OCI-LY7 (cell line): ENCODE measurements at regions not wholly inside any gene's neighbourhood (a gene's known extent, or its start where the extent isn't known, plus 50 kb on each side); places are given as distances from the start of the nearest gene placed in this dataset.
A peak's percentile ranks its signal among the peaks of the same experiment; 100 is the strongest.

ENCODE experiments used
- BruUV-seq: library from RNA; stranded (reverse); fragments of 400-500 nt; replicated peaks from 2 replicates; lab custom pipeline; 2021; lab: Mats Ljungman, UMichigan
- CTCF ChIA-PET: fragments of 300-600 bp; sonication (Branson Sonifier 250); formaldehyde crosslinking; loops from one replicate; lab custom pipeline; 2022; ENCODE audit warnings: antibody characterized with exemption; ENCODE audit not compliant: unreplicated experiment; lab: Charles Lee
- POLR2A ChIA-PET: fragments of 300-600 bp; sonication (Branson Sonifier 250); formaldehyde crosslinking; loops from one replicate; lab custom pipeline; 2022; ENCODE audit warnings: antibody characterized with exemption; lab: Charles Lee
- DNase-seq: peaks from one replicate; pipeline ENCODE4 v3.0.0-alpha.2; 2015; ENCODE audit warnings: low spot score
- H2AFZ ChIP-seq: fragments of 200-600 bp; sonication (generic), shearing (Covaris generic); 2 replicates; pipeline ENCODE4 v1.6.1; 2014; ENCODE audit warnings: mild to moderate bottlenecking, antibody characterized with exemption, low read length, moderate library complexity
- H3K27ac ChIP-seq: fragments of 200-600 bp; sonication (generic); 2 replicates; pipeline ENCODE4 v1.5.1; 2014; ENCODE audit warnings: mixed run types, low read depth, mild to moderate bottlenecking, moderate library complexity, low read length, inconsistent platforms; ENCODE audit not compliant: poor library complexity, severe bottlenecking
- H3K36me3 ChIP-seq: fragments of 200-600 bp; sonication (generic); 2 replicates; pipeline ENCODE4 v1.6.1; 2014; ENCODE audit warnings: mild to moderate bottlenecking, antibody characterized with exemption, low read length, moderate library complexity, mixed read lengths; ENCODE audit not compliant: insufficient read depth
- H3K4me1 ChIP-seq: fragments of 200-600 bp; sonication (generic); 2 replicates; pipeline ENCODE4 v1.5.1; 2014; ENCODE audit warnings: mild to moderate bottlenecking, low read length; ENCODE audit not compliant: insufficient read depth, poor library complexity, severe bottlenecking
- H3K4me2 ChIP-seq: fragments of 200-600 bp; sonication (generic); 2 replicates; pipeline ENCODE4 v1.6.1; 2014; ENCODE audit warnings: mild to moderate bottlenecking, low read length
- H3K4me3 ChIP-seq: fragments of 200-600 bp; sonication (generic); 2 replicates; pipeline ENCODE4 v1.5.1; 2014; ENCODE audit warnings: mild to moderate bottlenecking, low read depth, low read length; ENCODE audit not compliant: poor library complexity, severe bottlenecking
- H3K79me2 ChIP-seq: fragments of 200-600 bp; sonication (generic); 2 replicates; pipeline ENCODE4 v1.6.1; 2016; ENCODE audit warnings: low read depth, mild to moderate bottlenecking, low read length, moderate library complexity, mixed read lengths; ENCODE audit not compliant: insufficient read depth
- H3K9me2 ChIP-seq: fragments of 200-600 bp; sonication (generic); 2 replicates; pipeline ENCODE4 v1.6.1; 2016; ENCODE audit warnings: mild to moderate bottlenecking, low read length, mixed read lengths; ENCODE audit not compliant: insufficient read depth
- H3K9me3 ChIP-seq: fragments of 200-600 bp; sonication (generic); 2 replicates; pipeline ENCODE4 v1.6.1; 2014; ENCODE audit warnings: mild to moderate bottlenecking, mixed run types, low read length, mixed read lengths
- H4K20me1 ChIP-seq: fragments of 200-600 bp; sonication (generic); 2 replicates; pipeline ENCODE4 v1.6.1; 2014; ENCODE audit warnings: mild to moderate bottlenecking, antibody characterized with exemption, low read length, moderate library complexity, mixed read lengths; ENCODE audit not compliant: insufficient read depth
- CTCF ChIP-seq: fragments of 200-600 bp; sonication (generic); conservative IDR thresholded peaks from 2 replicates; pipeline ENCODE4 v1.5.1; 2014; ENCODE audit warnings: mild to moderate bottlenecking, antibody characterized with exemption, low read length, moderate library complexity, mixed read lengths
- EZH2phosphoT487 ChIP-seq: fragments of 200-600 bp; sonication (generic); IDR thresholded peaks from 2 replicates; pipeline ENCODE4 v1.6.1; 2018; ENCODE audit warnings: low read depth, borderline replicate concordance, mild to moderate bottlenecking, mixed run types, antibody characterized with exemption, low read length, moderate library complexity, mixed read lengths
- intact Hi-C: fragments of 100-400 bp; cut with micrococcal nuclease; formaldehyde crosslinking; loops from one replicate; pipeline ENCODE4 v1.10.0; 2022; ENCODE audit not compliant: unreplicated experiment

- Histone ChIP-seq H3K36me3 (no peaks in the 10 kb centered on the region), H3K79me2 (no peaks in the 10 kb centered on the region), H4K20me1 (no peaks in the 10 kb centered on the region), H3K9me3 (no peaks in the 10 kb centered on the region), H3K4me3 (no peak overlapping the region), H3K9me2 (no peaks in the 10 kb centered on the region), H3K4me2 (peak overlapping the region; percentile 31; the same call in 1 of the 2 replicates), H3K4me1 (peaks cover 5% of the 10 kb centered on the region), H2AFZ (0 out of 2 replicates have a peak overlapping the region, but pooled peaks have one; percentile 39), H3K27ac (no peak overlapping the region)
- BruUV-seq = no TSS peak
- ChIA-PET POLR2A (interaction anchor here (0.8 to 1.3 kb wide), 4 partner anchors 10 to 218 kb away, joined by 3 to 5 read pairs (median 4); no protein-coding TSS in a partner anchor), CTCF (interaction anchor here (0.9 to 1.0 kb wide), 2 partner anchors 24 to 188 kb away, joined by 3 read pairs; no protein-coding TSS in a partner anchor)
- TF ChIP-seq CTCF (peak; percentile 80), EZH2phosphoT487 (no peak)
- intact Hi-C loops = loop anchor here (5.0 kb wide), 2 partner anchors 275 to 280 kb away; no protein-coding TSS in a partner anchor
- DNase-seq = peak; percentile 53
Measured at GRCh38 chr2:165016772-165017411, 61.6 kb upstream of the SLC38A11 start.

- BruUV-seq = no TSS peak
- Histone ChIP-seq H3K79me2 (no peaks in the 10 kb centered on the region), H2AFZ (no peak overlapping the region), H3K9me3 (no peaks in the 10 kb centered on the region), H3K4me3 (no peak overlapping the region), H3K4me1 (peaks cover 5% of the 10 kb centered on the region), H3K9me2 (no peaks in the 10 kb centered on the region), H3K36me3 (no peaks in the 10 kb centered on the region), H3K27ac (no peak overlapping the region), H3K4me2 (no peak overlapping the region), H4K20me1 (no peaks in the 10 kb centered on the region)
- ChIA-PET POLR2A (no interaction called here), CTCF (interaction anchor here (1.5 kb wide), 1 partner anchor 189 kb away, joined by 6 read pairs; the partner anchor contains the start of gene SCN3A)
- intact Hi-C loops = loop anchor here (1.0 to 5.0 kb wide), 3 partner anchors 189 to 278 kb away; partner anchors contain the start of gene SCN3A
- TF ChIP-seq CTCF (peak; percentile 98), EZH2phosphoT487 (no peak)
- DNase-seq = peak; percentile 72
Measured at GRCh38 chr2:165015052-165015642, 59.8 kb upstream of the SLC38A11 start.
